Epithelial cell of prostate (primary cell): ENCODE measurements at regions not wholly inside any gene's neighbourhood (a gene's known extent, or its start where the extent isn't known, plus 50 kb on each side); places are given as distances from the start of the nearest gene placed in this dataset.
"Not testable (repeated sequence)": the region's sequence is repeated elsewhere in the genome, so short reads cannot be mapped to it uniquely, and the experiment has no call there.

ENCODE experiments used
- DNase-seq: peaks from one replicate; pipeline ENCODE4 v3.0.0-alpha.2; 2011; ENCODE audit warnings: low read depth, low spot score
- H3K27ac ChIP-seq: fragments of 450-650 bp; 2 replicates; pipeline ENCODE4 v1.5.1; 2017; ENCODE audit warnings: mild to moderate bottlenecking

GRCh38 chr6:94270091-94270948 is 851.0 kb upstream of the EPHA7 start:
- DNase-seq = no peak
- H3K27ac ChIP-seq = no peak overlapping the region

GRCh38 chr6:94269256-94269655 is 849.9 kb upstream of the EPHA7 start:
- H3K27ac ChIP-seq = no peak overlapping the region
- DNase-seq = no peak

- H3K27ac ChIP-seq = no peak overlapping the region
- no peak for DNase-seq
These were observed 841.4 kb upstream of the EPHA7 start for GRCh38 chr6:94260765-94261164.

GRCh38 chr6:94254689-94255088 is 835.3 kb upstream of the EPHA7 start:
- no peak for DNase-seq
- H3K27ac ChIP-seq = no peak overlapping the region

GRCh38 chr6:94251878-94252277 is 832.5 kb upstream of the EPHA7 start:
- DNase-seq = no peak
- no peak overlapping the region for H3K27ac ChIP-seq

DNA sequence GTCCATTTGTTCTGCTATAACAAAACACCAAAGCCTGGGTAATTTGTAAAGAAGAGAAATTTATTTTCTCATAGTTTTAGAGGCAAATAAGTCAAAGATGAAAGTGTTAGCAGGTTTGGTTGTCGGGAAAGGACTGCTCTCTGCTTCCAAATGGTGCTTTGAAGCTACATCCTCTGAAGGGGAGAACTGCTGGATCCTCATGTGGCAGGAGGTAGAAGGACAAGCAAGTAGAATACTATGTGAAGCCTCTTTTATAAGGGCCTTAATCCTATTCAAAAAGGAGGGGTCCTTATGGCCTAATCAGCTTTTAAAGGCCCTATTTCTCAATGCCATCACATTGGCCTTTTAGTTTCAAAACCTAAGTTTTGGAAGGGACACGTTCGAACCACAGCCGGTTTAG is 826.0 kb upstream of the EPHA7 start:
- no peak for DNase-seq

DNA sequence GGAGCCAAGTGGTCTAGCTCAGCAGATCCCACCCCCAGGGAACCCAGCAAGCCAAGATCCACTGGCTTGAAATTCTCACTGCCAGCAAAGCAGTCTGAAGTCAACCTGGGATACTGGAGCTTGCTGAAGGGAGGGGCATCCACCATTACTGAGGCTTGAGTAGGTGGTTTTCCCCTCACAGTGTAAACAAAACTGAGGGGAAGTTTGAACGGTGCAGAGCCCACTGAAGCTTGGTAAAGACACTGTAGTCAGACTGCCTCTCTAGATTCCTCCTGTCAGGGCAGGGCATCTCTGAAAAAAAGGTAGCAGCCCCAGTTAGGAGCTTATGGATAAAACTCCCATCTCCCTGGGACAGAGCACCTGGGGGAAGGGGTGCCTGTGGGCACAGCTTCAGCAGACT is 819.5 kb upstream of the EPHA7 start:
- no peak for DNase-seq
- no peak overlapping the region for H3K27ac ChIP-seq

More for the DNA sequence above, 826.0 kb upstream of the EPHA7 start:
- no peak overlapping the region for H3K27ac ChIP-seq

DNA sequence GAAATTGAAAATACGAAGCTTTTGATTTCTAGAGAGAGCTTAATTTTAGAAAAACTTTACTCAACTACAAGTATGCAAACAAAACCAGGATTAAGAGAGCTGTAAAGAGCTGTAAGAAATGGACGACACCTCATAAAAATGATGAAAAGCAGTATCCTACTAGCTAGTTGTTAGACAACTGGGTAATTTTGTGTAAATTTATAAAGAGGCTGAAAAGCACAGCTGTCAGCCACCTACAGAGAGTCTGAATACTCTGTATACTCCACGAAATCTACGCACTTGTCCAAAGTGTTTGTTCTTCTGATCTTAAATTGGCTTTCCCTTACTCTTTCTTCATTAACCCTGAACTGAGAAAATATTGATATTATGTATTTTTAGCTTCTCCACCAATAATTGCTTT is 808.4 kb upstream of the EPHA7 start:
- H3K27ac ChIP-seq = no peak overlapping the region

DNA sequence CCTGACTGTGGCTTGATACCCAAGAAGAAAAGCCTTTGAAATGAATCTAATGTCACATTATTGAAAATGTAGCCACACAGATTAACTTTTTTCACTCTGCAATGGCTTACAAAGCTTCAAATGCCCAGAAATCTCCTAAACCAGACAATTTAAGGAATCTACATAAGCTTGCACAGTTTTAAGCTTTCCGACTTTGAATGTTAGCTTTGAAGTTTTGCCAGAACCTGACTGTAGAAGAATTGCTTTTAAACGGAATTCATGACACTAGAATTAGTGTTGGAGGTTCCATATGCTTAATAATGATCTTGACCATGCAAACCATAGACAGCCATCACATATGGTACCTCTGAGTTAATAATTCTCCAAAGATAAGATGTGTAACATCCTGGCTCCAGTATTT is 798.5 kb upstream of the EPHA7 start:
- DNase-seq = no peak
- no peak overlapping the region for H3K27ac ChIP-seq

More for the DNA sequence above, 808.4 kb upstream of the EPHA7 start:
- DNase-seq = no peak

DNA sequence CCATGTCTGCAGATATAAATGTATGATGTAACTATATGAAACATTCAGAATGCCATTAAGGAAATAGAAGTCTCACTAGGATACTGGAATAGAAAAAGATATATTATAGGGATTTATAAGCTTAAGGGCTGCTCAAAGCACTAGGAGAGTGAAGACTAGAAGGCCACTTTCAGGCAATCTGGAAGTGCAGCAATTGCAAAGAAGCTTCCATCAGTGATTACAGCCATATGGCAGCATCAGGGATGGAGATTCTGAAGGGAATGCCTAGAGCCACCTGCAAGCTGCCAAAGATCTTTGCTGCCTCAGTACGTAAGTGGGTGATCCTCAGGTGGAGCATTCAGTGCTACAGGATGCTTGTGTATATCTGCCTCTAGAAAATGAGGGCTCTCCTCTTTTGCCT is 796.2 kb upstream of the EPHA7 start:
- no peak overlapping the region for H3K27ac ChIP-seq
- DNase-seq = no peak

DNA sequence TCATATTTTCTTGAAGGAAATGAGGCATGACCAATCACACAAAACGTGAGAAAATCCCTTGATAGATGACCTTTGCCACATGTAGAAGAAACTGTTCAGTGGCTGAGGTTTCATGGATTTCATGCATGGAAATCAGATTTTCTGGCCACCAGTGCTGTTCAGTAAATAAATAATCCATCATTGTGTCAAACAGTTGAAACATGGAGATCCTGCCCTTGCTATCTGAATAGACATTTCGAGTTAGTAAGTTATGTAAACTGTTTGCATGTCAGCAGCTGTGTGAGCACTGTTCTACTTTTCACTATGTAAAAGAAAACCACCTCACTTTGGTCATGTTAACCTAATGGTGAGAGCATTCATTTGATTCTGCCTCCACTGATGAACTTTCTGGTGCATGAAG is 793.9 kb upstream of the EPHA7 start:
- no peak overlapping the region for H3K27ac ChIP-seq

DNA sequence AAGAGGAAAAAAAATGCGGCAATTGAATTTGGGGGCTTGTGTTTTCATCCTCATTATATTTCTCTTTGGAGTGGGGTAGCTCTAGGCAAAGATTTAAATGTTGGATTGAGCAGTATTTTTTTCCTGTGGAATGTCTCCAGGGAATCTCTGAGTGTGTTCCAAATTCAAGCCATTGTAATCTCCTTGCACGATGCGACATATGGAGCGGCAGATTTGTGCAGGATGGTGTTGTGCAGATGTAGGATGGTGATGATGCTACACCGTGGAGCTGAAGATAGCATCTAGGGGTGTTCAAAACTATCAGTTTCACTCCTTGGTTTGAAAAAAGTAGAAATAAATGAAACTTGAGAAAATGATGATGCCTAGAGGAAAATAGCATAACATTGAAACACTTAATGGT is 777.5 kb upstream of the EPHA7 start:
- H3K27ac ChIP-seq = no peak overlapping the region
- no peak for DNase-seq

More for the DNA sequence above, 793.9 kb upstream of the EPHA7 start:
- no peak for DNase-seq

DNA sequence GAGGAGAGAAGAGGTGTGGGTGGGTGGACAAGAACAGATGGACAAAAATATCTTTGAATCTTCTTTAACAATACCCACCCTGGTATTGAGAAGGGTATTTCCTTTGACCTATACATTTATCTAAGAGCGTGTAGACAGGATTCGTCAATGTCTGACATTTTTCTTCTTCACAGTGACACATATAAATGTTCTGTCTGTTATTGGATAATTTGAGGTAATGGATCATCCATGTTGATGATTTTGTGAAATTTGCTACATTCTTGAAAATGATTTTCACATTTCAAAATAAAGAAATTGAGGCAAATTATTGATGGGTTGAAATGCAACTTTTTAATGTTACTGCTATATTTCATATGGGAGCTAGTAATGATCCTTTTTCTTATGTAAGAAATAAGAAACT is 770.7 kb upstream of the EPHA7 start:
- no peak overlapping the region for H3K27ac ChIP-seq
- DNase-seq = no peak

GRCh38 chr6:94184666-94185464 is 765.5 kb upstream of the EPHA7 start:
- no peak overlapping the region for H3K27ac ChIP-seq

GRCh38 chr6:94177429-94177828 is 758.1 kb upstream of the EPHA7 start:
- no peak for DNase-seq
- no peak overlapping the region for H3K27ac ChIP-seq

More at GRCh38 chr6:94184666-94185464, 765.5 kb upstream of the EPHA7 start:
- DNase-seq = no peak

DNA sequence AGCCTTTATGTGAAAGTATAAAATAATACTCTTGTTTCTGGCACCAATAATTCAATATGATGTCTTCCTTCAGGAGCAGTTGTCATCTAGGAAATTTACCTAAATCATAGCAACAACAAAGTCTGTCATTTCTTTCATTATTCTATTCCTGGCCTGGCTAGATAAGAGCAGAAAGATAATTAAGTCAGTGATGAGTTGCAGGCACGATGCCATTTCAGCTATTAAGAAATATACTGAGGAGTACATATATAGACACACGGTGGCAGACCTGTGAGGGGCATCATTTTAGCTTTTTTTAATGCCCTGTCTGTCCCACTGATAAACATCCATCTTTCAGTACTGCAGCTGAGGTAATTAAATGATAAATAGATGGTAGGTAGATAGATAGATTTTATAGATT is 756.1 kb upstream of the EPHA7 start:
- no peak overlapping the region for H3K27ac ChIP-seq
- no peak for DNase-seq

DNA sequence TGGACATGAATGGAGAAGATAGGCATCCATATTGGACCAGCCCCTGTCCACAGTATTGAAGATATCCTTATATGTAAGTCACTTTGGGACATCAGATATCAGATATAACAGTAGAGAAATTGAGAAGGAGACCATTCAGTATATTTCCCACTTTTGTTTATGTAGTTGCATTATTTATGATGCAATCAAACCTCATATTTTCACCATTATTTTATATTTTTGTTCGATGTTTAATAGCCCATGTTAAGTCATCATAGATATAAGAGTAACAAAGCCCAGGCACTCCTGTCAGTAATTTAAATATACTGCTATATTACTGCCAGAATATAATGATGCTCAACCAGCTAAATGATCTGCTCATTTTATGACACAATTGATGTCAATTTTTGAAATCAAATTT is 744.5 kb upstream of the EPHA7 start:
- DNase-seq = no peak
- H3K27ac ChIP-seq = no peak overlapping the region

DNA sequence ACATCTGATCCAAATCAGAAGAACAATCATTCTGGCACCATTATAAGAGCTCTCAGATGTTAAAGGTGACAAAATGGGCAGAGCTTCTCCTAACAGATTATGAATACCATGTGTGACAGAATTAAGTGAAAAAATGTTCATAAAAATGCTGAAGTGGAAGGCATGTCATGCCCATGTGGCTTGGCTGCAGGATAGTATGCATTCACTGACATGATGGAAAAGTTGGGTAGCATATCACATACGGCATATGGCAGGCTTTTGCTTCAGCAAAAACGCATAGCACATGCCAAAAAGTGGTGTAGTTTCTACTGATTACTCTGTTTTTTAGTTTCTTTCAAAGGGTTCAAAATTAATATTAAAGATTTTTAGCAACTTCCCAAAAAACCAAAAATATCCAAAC is 731.5 kb upstream of the EPHA7 start:
- DNase-seq = no peak
- H3K27ac ChIP-seq = no peak overlapping the region

- peak; percentile 49 for DNase-seq
- peak overlapping the region; percentile 18 for H3K27ac ChIP-seq
These were observed 725.4 kb upstream of the EPHA7 start for GRCh38 chr6:94144807-94145206.

DNA sequence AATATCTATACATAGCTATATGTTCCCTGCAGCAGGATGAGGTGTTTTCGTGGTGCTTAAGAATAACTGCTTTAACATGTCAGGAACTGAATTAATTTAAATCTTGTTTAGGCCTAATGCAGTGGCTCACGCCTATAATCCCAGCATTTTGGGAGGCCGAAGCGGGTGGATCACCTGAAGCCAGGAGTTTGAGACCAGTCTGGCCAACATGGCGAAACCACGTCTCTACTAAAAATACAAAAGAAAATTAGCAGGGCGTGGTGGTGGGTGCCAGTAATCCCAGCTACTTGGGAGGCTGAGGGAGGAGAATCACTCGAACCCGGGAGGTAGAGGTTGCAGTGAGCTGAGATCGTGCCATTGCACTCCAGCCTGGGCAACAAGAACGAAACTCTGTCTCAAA is 717.8 kb upstream of the EPHA7 start:
- DNase-seq, H3K27ac ChIP-seq: not testable (repeated sequence)

- H3K27ac ChIP-seq = no peak overlapping the region
- DNase-seq = no peak
These were observed 713.7 kb upstream of the EPHA7 start for GRCh38 chr6:94133106-94133505.
